ENCODE measurements at regions not wholly inside any gene's neighbourhood (a gene's known extent, or its start where the extent isn't known, plus 50 kb on each side); places are given as distances from the start of the nearest gene placed in this dataset.

DNA sequence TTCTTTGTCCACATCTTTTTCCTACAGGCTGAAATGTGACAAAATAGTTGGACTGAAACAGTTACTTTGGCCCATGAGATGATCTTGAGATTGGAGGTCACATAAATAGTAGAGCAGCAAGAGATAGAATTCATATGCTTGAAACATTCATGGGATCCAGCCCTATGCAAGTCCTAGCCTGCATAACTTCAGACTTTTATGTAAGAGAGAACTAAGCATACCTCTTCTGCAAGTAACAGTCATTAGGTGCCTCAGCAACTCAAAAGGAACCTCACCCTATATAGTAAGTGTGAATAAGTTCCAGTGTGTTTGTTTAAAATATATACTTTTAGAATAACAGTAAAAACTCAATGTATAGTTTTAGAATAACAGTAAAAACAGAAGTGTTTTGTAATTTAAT, 138.0 kb upstream of the P2RY1 start:
- TF ChIP-seq, protein P1, sequence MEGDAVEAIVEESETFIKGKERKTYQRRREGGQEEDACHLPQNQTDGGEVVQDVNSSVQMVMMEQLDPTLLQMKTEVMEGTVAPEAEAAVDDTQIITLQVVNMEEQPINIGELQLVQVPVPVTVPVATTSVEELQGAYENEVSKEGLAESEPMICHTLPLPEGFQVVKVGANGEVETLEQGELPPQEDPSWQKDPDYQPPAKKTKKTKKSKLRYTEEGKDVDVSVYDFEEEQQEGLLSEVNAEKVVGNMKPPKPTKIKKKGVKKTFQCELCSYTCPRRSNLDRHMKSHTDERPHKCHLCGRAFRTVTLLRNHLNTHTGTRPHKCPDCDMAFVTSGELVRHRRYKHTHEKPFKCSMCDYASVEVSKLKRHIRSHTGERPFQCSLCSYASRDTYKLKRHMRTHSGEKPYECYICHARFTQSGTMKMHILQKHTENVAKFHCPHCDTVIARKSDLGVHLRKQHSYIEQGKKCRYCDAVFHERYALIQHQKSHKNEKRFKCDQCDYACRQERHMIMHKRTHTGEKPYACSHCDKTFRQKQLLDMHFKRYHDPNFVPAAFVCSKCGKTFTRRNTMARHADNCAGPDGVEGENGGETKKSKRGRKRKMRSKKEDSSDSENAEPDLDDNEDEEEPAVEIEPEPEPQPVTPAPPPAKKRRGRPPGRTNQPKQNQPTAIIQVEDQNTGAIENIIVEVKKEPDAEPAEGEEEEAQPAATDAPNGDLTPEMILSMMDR (IDR thresholded peaks at IDR 0.05; ENCODE audit: borderline replicate concordance, extremely low read depth, low read length, poor library complexity, severe bottlenecking), result no peak
- no peak for TF ChIP-seq EZH2 (IDR thresholded peaks at IDR 0.05; ENCODE audit: borderline replicate concordance, low read depth, low read length, severe bottlenecking)

Measured in DND-41 (cell line).